ENCODE measurements at regions not wholly inside any gene's neighbourhood (a gene's known extent, or its start where the extent isn't known, plus 50 kb on each side); places are given as distances from the start of the nearest gene placed in this dataset.

- TF ChIP-seq CTCF (IDR thresholded peaks at IDR 0.05; ENCODE audit: insufficient read depth, low read length) = no peak
- TF ChIP-seq POLR2AphosphoS5 (IDR thresholded peaks at IDR 0.05; ENCODE audit: low read depth) = no peak
- no peak for TF ChIP-seq GABPA (IDR thresholded peaks at IDR 0.05; ENCODE audit: low read depth)
- TF ChIP-seq SPI1 (IDR thresholded peaks at IDR 0.05; ENCODE audit: borderline replicate concordance, low read depth) = no peak
- no peak for TF ChIP-seq REST (IDR thresholded peaks at IDR 0.05; ENCODE audit: insufficient replicate concordance, low read depth)
Measured at GRCh38 chr11:86737230-86737629, 63.1 kb upstream of the PRSS23 start.
